BE2C (cell line): ENCODE measurements at regions not wholly inside any gene's neighbourhood (a gene's known extent, or its start where the extent isn't known, plus 50 kb on each side); places are given as distances from the start of the nearest gene placed in this dataset.

Source experiments
- DNase-seq: peaks from one replicate; pipeline ENCODE4 v3.0.0-alpha.2; 2020
- H3K27me3 ChIP-seq: fragments of 250-450 bp; sonication (Bioruptor Pico); 2 replicates; pipeline ENCODE4 v1.5.1; 2020; ENCODE audit warnings: mild to moderate bottlenecking
- H3K36me3 ChIP-seq: fragments of 250-450 bp; sonication (Bioruptor Pico); 2 replicates; pipeline ENCODE4 v1.5.1; 2020; ENCODE audit warnings: mild to moderate bottlenecking
- H3K4me1 ChIP-seq: fragments of 250-450 bp; sonication (Bioruptor Pico); 2 replicates; pipeline ENCODE4 v1.5.1; 2020
- H3K4me3 ChIP-seq: 2 replicates; pipeline ENCODE4 v1.5.1; 2011; ENCODE audit warnings: low read depth, low read length
- H3K9me3 ChIP-seq: fragments of 250-450 bp; sonication (Bioruptor Pico); 2 replicates; pipeline ENCODE4 v1.5.1; 2020
- TF ChIP-seq, protein P1 (sequence below): IDR thresholded peaks from 2 replicates; pipeline ENCODE4 v1.5.1; 2012; ENCODE audit warnings: mild to moderate bottlenecking, low read depth, low read length

DNA sequence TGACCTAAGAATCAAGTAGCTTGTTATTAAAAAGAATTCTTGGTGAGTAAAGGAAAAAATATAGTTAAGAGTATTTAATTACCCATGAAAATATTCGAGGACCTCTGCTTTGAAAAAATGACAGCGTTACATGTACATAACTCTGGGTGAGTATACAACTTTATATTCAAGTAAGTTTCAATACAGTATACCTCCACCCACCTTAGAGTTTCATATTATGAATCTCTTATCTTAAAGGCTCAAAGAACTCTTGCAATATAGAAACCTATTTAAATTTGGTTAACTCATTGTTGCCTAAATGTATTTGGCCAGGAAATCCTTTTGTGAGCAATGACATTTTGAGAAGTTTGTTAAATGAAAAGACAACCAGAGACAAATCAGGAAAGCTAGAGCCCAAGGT, 138.2 kb downstream of the QDPR start:
- Histone ChIP-seq H3K9me3 (no peaks in the 10 kb centered on the region), H3K4me1 (no peaks in the 10 kb centered on the region), H3K4me3 (no peak overlapping the region), H3K27me3 (no peaks in the 10 kb centered on the region), H3K36me3 (no peaks in the 10 kb centered on the region)
- TF ChIP-seq, protein P1, sequence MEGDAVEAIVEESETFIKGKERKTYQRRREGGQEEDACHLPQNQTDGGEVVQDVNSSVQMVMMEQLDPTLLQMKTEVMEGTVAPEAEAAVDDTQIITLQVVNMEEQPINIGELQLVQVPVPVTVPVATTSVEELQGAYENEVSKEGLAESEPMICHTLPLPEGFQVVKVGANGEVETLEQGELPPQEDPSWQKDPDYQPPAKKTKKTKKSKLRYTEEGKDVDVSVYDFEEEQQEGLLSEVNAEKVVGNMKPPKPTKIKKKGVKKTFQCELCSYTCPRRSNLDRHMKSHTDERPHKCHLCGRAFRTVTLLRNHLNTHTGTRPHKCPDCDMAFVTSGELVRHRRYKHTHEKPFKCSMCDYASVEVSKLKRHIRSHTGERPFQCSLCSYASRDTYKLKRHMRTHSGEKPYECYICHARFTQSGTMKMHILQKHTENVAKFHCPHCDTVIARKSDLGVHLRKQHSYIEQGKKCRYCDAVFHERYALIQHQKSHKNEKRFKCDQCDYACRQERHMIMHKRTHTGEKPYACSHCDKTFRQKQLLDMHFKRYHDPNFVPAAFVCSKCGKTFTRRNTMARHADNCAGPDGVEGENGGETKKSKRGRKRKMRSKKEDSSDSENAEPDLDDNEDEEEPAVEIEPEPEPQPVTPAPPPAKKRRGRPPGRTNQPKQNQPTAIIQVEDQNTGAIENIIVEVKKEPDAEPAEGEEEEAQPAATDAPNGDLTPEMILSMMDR: no peak
- no peak for DNase-seq

DNA sequence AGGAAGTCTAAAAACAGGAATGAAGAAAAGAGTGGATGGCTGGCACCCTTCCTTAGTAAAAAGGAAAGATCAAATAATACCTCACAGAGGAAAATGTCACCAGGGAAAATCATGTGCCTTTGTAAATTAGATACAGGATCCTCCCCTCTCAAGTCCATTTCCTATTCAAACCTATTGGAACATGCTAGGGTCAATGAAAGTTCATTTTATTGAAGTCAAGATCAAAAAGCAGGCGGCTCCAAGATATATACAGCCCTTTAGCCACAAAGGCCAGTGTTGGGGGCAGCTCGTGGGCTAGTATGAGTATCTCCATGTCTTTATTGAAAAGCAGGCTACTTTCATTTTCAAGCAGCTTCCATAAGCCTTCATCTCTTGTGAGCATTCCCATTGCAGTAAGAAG, 141.1 kb downstream of the QDPR start:
- Histone ChIP-seq H3K36me3 (no peaks in the 10 kb centered on the region), H3K4me1 (no peaks in the 10 kb centered on the region), H3K9me3 (no peaks in the 10 kb centered on the region), H3K4me3 (no peak overlapping the region), H3K27me3 (no peaks in the 10 kb centered on the region)
- TF ChIP-seq, protein P1: no peak
- DNase-seq: no peak

DNA sequence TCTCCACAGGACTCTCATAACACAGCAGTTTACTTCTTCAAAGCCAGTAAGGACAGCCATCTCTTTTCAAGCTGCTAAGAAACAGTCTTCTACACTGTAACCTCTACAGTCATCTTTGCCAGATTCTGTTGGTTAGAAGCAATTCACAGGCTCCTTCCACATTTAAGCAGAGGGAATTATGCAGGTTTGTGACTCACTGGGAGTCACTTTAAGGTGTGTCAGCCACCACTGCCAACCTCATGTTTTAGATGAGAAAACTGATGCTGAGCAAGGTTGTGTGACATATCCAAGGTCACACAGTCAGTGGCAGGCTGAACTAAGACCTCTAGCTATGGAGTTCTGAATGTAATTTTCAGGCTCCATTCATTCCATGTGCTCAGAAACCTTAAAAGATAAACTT, 143.5 kb downstream of the QDPR start:
- no peak for DNase-seq
- H3K4me3 ChIP-seq: no peak overlapping the region

DNA sequence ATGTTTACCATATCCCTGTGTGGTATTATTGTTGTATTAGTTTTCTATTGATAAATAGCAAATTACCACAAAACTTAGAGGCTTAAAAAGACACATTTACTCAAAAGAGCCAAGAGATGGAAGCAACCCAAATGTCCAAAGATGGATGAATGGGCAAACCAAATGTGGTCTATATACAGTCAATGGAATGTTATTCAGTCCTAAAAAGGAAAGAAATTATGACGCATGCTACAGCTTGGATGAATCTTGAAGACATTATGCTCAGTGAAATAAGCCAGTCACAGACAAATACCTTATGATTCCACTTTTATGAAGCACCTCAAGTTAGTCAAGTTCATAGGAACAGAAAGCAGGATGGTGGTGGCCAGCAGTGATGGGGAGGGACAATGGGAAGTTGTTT, 144.7 kb downstream of the QDPR start:
- no peaks in the 10 kb centered on the region for H3K36me3 ChIP-seq
- no peak overlapping the region for H3K4me3 ChIP-seq
- no peak for DNase-seq
- TF ChIP-seq, protein P1: no peak
- H3K4me1 ChIP-seq: no peaks in the 10 kb centered on the region
- no peaks in the 10 kb centered on the region for H3K27me3 ChIP-seq
- H3K9me3 ChIP-seq: no peaks in the 10 kb centered on the region

More for the DNA sequence above, 143.5 kb downstream of the QDPR start:
- Histone ChIP-seq H3K9me3 (no peaks in the 10 kb centered on the region), H3K27me3 (no peaks in the 10 kb centered on the region), H3K36me3 (no peaks in the 10 kb centered on the region), H3K4me1 (no peaks in the 10 kb centered on the region)
- TF ChIP-seq, protein P1: no peak

DNA sequence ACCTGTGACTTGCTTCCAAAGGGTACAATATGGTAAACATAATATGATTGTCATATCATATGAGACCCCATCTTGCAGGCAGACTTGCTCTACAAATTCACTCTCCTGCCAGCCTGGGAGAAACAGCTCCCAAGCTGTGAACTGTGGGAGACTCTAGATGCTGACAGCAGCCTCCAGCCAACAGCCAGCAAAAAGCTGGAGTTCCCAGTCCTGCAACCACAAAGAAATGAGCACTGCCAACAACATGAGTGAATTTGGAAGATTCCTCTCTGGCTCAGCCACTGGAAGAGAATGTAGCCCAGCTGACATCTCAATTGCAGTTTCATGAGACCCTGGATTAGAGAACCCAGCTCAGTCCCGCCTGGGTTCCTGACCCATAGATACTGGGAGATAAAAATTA, 145.4 kb downstream of the QDPR start:
- no peak for DNase-seq
- TF ChIP-seq, protein P1: no peak

DNA sequence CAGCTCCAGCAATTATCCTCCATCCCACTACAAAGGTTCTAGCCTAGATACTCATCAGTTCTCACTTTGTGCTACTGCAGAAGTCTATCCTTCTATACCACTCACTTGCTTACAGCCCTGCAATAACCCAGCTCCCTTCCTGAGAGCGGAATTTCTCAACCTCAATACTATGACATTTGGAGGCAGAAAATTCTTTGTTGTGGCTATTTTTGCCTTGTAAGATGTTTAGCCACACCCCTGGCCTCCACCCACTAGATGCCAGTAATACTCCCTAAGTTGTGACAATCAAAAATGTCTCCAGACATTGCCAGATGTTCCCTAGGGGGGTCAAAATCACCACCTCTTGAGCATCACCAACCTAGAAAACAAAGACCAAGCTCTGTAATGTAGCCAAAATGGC, 149.5 kb downstream of the QDPR start:
- Histone ChIP-seq H3K4me3 (no peak overlapping the region), H3K4me1 (no peaks in the 10 kb centered on the region), H3K9me3 (no peaks in the 10 kb centered on the region), H3K36me3 (no peaks in the 10 kb centered on the region), H3K27me3 (no peaks in the 10 kb centered on the region)
- no peak for DNase-seq
- TF ChIP-seq, protein P1: no peak

More for the DNA sequence above, 145.4 kb downstream of the QDPR start:
- Histone ChIP-seq H3K27me3 (no peaks in the 10 kb centered on the region), H3K9me3 (no peaks in the 10 kb centered on the region), H3K36me3 (no peaks in the 10 kb centered on the region), H3K4me3 (no peak overlapping the region), H3K4me1 (no peaks in the 10 kb centered on the region)
